MV-4-11 (cell line): ENCODE measurements at regions not wholly inside any gene's neighbourhood (a gene's known extent, or its start where the extent isn't known, plus 50 kb on each side); places are given as distances from the start of the nearest gene placed in this dataset.

ENCODE experiments used
- DNase-seq: peaks from one replicate; lab custom pipeline; 2025; lab: John Stamatoyannopoulos, UW

- DNase-seq = no peak
Measured at GRCh38 chr11:122175306-122175705, 59.3 kb upstream of the BLID start.

DNA sequence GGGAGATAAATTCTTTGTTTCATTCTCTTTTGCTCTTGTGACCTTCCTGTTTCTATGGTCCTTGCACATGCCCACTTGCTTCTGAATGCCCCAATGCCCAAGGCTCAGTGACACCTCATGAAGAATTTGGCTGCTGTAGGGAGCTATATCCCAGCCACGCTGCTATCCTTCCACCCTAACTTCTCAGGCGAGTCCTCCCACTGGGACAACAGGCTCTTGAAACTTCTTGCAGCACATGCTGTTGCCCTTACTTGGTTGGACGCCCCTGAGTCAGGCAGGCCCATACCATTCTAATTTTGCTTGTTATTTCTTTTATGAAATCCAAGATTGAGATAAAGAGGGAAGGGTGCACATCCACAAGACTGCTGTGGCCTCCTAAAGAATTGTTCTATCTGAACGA is 57.6 kb upstream of the BLID start:
- DNase-seq = no peak

GRCh38 chr11:122173074-122173450 is 57.0 kb upstream of the BLID start:
- DNase-seq = no peak

GRCh38 chr11:122172352-122173073 is 56.5 kb upstream of the BLID start:
- no peak for DNase-seq

GRCh38 chr11:122170815-122171475 is 54.9 kb upstream of the BLID start:
- no peak for DNase-seq

- no peak for DNase-seq
Measured at GRCh38 chr11:122168218-122168617, 52.2 kb upstream of the BLID start.

GRCh38 chr11:122167100-122167499 is 51.1 kb upstream of the BLID start:
- DNase-seq = no peak

- DNase-seq = no peak
Measured at GRCh38 chr11:122165607-122166371, 49.8 kb upstream of the BLID start.
